ENCODE measurements at regions not wholly inside any gene's neighbourhood (a gene's known extent, or its start where the extent isn't known, plus 50 kb on each side); places are given as distances from the start of the nearest gene placed in this dataset.
"Not testable (repeated sequence)": the region's sequence is repeated elsewhere in the genome, so short reads cannot be mapped to it uniquely, and the experiment has no call there.

- no peak overlapping the region for H3K4me3 ChIP-seq
- no peaks in the 10 kb centered on the region for H3K27me3 ChIP-seq
- no peaks in the 10 kb centered on the region for H3K4me1 ChIP-seq
- TF ChIP-seq CTCF (IDR thresholded peaks at IDR 0.05) (no peak), POLR2A (IDR thresholded peaks at IDR 0.05) (no peak)
- no peak overlapping the region for H3K27ac ChIP-seq
- no peaks in the 10 kb centered on the region for H3K9me3 ChIP-seq
- no peak for DNase-seq
- 73 to 75% methylated on average over 4 of the region's 4 CpGs for WGBS, 2 donors
- intact Hi-C loops (cut with DNase I; ENCODE audit: low total_unique reads) = no loop called here
- no peaks in the 10 kb centered on the region for H3K36me3 ChIP-seq (ENCODE audit: low read depth, missing control alignments)
These were observed 194.0 kb upstream of the PRSS58 start for GRCh38 chr7:142451817-142452216.

- no peaks in the 10 kb centered on the region for H3K27me3 ChIP-seq
- H3K9me3 ChIP-seq = no peaks in the 10 kb centered on the region
- no peak overlapping the region for H3K27ac ChIP-seq
- peak; percentile 56 for DNase-seq
- 39 to 49% methylated on average over 4 to 5 of the region's 5 CpGs for WGBS, 2 donors
- intact Hi-C loops (cut with DNase I; ENCODE audit: low total_unique reads) = no loop called here
- no peaks in the 10 kb centered on the region for H3K36me3 ChIP-seq (ENCODE audit: low read depth, missing control alignments)
- no peak overlapping the region for H3K4me3 ChIP-seq
- no peaks in the 10 kb centered on the region for H3K4me1 ChIP-seq
- no peak for TF ChIP-seq POLR2A (IDR thresholded peaks at IDR 0.05)
- TF ChIP-seq CTCF (IDR thresholded peaks at IDR 0.05) = no peak
These were observed 193.4 kb upstream of the PRSS58 start for GRCh38 chr7:142451296-142451695.

GRCh38 chr7:142450695-142451094 is 192.8 kb upstream of the PRSS58 start:
- no peaks in the 10 kb centered on the region for H3K9me3 ChIP-seq
- H3K36me3 ChIP-seq (ENCODE audit: low read depth, missing control alignments) = no peaks in the 10 kb centered on the region
- TF ChIP-seq POLR2A (IDR thresholded peaks at IDR 0.05) = no peak
- no peak for TF ChIP-seq CTCF (IDR thresholded peaks at IDR 0.05)
- intact Hi-C loops (cut with DNase I; ENCODE audit: low total_unique reads) = no loop called here
- no peak for DNase-seq
- WGBS, 2 donors = 95 to 100% methylated on average over 2 of the region's 2 CpGs
- no peaks in the 10 kb centered on the region for H3K27me3 ChIP-seq
- H3K4me3 ChIP-seq = no peak overlapping the region
- H3K4me1 ChIP-seq = no peaks in the 10 kb centered on the region
- H3K27ac ChIP-seq = no peak overlapping the region

GRCh38 chr7:142450206-142450605 is 192.3 kb upstream of the PRSS58 start:
- intact Hi-C loops (cut with DNase I; ENCODE audit: low total_unique reads) = no loop called here
- WGBS, 2 donors = 81 to 84% methylated on average over 8 of the region's 8 CpGs
- TF ChIP-seq POLR2A (IDR thresholded peaks at IDR 0.05) (no peak), CTCF (IDR thresholded peaks at IDR 0.05) (no peak)

GRCh38 chr7:142448857-142449256 is 191.0 kb upstream of the PRSS58 start:
- H3K27ac ChIP-seq; H3K27me3 ChIP-seq; H3K9me3 ChIP-seq; H3K36me3 ChIP-seq (ENCODE audit: low read depth, missing control alignments); H3K4me1 ChIP-seq; DNase-seq; H3K4me3 ChIP-seq; intact Hi-C loops (cut with DNase I; ENCODE audit: low total_unique reads): not testable (repeated sequence)
- 83 to 86% methylated on average over 8 of the region's 8 CpGs for WGBS, 2 donors

More at GRCh38 chr7:142450206-142450605, 192.3 kb upstream of the PRSS58 start:
- no peak overlapping the region for H3K27ac ChIP-seq
- H3K4me3 ChIP-seq = no peak overlapping the region
- no peaks in the 10 kb centered on the region for H3K36me3 ChIP-seq (ENCODE audit: low read depth, missing control alignments)
- no peaks in the 10 kb centered on the region for H3K9me3 ChIP-seq
- no peak for DNase-seq
- no peaks in the 10 kb centered on the region for H3K27me3 ChIP-seq
- no peaks in the 10 kb centered on the region for H3K4me1 ChIP-seq

Measured in testis (tissue), 2 donors.